22Rv1 (cell line): ENCODE measurements at regions not wholly inside any gene's neighbourhood (a gene's known extent, or its start where the extent isn't known, plus 50 kb on each side); places are given as distances from the start of the nearest gene placed in this dataset.

ENCODE experiments used
- H3K27ac ChIP-seq: fragments of 450-650 bp; 2 replicates; pipeline ENCODE4 v1.5.1; 2017
- ZFX ChIP-seq: fragments of 450-650 bp; IDR thresholded peaks from 2 replicates; pipeline ENCODE4 v1.6.1; 2017; ENCODE audit warnings: antibody characterized with exemption, borderline replicate concordance
- TF ChIP-seq, protein P1 (sequence below): fragments of 450-650 bp; IDR thresholded peaks from 2 replicates; pipeline ENCODE4 v1.5.1; 2017; ENCODE audit warnings: mild to moderate bottlenecking

DNA sequence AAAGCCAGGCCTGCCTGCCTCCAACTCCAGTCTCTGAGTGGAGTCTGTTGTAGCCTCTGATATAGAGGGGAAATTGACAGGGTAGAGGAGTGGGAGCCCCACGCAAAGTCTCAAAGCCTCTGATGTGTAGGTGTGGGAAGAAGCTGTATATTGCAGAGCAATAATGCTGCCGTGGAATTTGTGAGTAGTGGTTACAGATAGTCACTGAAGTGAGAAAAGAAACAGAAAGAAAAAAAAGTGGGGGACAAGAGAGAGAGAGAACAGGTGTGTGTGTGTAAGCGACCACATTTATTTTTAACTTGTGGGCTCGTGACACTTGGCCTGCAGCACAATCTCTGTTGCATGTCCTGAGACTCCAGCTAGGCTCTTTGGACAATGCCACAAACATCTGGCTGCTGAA lies 227.8 kb downstream of the NSG2 start:
- H3K27ac ChIP-seq, result no peak overlapping the region
- TF ChIP-seq, protein P1, sequence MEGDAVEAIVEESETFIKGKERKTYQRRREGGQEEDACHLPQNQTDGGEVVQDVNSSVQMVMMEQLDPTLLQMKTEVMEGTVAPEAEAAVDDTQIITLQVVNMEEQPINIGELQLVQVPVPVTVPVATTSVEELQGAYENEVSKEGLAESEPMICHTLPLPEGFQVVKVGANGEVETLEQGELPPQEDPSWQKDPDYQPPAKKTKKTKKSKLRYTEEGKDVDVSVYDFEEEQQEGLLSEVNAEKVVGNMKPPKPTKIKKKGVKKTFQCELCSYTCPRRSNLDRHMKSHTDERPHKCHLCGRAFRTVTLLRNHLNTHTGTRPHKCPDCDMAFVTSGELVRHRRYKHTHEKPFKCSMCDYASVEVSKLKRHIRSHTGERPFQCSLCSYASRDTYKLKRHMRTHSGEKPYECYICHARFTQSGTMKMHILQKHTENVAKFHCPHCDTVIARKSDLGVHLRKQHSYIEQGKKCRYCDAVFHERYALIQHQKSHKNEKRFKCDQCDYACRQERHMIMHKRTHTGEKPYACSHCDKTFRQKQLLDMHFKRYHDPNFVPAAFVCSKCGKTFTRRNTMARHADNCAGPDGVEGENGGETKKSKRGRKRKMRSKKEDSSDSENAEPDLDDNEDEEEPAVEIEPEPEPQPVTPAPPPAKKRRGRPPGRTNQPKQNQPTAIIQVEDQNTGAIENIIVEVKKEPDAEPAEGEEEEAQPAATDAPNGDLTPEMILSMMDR, result no peak
- no peak for TF ChIP-seq ZFX

DNA sequence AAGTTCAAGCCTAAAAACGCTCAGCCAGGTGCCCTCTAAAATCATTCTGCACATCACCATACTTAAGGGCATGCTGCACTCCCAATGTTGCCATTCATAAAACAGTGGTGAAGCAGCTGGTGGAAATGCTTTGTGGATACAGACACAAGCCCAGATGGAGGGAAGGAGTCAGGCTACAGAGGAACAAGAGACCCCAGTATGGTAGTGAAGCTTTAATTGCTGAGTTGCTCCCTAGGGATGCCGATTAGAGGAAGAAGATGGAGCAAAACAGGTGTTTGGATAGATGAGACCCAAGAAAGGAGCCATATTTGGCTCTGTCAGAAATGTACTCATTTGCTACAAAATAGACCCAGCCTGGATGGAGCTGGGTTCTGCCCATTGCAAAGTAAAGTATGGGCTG lies 230.5 kb downstream of the NSG2 start:
- TF ChIP-seq, protein P1, result no peak
- no peak for TF ChIP-seq ZFX
- H3K27ac ChIP-seq, result no peak overlapping the region

DNA sequence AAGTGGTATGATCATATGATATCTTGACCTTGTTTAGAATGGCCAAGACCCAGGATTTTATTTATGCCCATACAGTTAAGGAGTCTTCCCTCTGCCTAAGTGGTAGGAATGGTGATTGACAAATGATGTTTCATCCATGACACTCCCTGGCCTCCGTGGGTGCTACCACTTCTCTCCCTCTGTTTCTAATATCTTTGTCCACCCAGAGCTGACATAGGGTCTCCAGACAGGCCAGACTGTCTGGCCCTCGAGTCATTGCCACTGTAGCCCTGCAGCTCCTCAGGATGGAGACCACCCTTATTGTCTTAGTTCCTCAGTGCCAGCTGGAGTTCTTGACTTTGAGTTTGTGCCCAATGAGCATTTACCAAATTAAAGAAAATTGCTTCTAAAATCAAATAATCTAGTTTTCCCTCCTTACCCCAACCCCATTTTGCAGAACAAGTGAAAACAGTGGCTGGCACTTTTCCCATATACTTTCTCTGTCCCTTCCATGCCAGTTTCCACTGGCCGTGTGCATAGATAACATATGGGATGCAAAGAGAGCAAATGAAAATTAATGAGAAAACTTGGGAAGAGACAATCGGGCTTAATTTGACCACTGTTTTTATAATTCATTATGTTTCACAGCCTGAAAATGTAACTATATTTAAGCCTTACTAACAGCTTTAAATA lies 235.7 kb downstream of the NSG2 start:
- no peak overlapping the region for H3K27ac ChIP-seq
- TF ChIP-seq, protein P1, result no peak
- no peak for TF ChIP-seq ZFX

DNA sequence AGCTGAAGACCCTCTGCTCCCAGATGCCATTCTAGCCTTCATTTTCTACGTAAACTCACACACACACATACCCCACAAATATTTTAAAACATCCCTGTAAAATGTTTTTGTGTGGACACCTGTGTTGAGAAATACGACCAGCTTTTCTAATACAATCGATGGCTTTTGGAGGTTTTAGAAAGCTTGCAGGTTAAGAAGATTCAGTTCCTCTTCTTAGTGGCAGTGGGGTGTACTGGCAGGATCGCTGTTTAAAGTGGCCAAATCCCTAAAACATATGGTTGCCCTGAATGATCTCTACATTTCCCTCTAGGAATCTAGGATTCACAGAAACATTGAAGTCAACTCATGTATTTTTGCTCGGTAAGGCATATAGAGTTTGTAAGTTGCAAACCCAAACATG lies 236.3 kb downstream of the NSG2 start:
- no peak overlapping the region for H3K27ac ChIP-seq
- no peak for TF ChIP-seq ZFX
- TF ChIP-seq, protein P1, result no peak

GRCh38 chr5:174282391-174282790 lies 236.9 kb downstream of the NSG2 start:
- no peak for TF ChIP-seq ZFX
- TF ChIP-seq, protein P1, result no peak
- no peak overlapping the region for H3K27ac ChIP-seq

- no peak overlapping the region for H3K27ac ChIP-seq
- TF ChIP-seq ZFX, result no peak
- TF ChIP-seq, protein P1, result no peak
Measured at GRCh38 chr5:174283211-174284005, 237.9 kb downstream of the NSG2 start.

DNA sequence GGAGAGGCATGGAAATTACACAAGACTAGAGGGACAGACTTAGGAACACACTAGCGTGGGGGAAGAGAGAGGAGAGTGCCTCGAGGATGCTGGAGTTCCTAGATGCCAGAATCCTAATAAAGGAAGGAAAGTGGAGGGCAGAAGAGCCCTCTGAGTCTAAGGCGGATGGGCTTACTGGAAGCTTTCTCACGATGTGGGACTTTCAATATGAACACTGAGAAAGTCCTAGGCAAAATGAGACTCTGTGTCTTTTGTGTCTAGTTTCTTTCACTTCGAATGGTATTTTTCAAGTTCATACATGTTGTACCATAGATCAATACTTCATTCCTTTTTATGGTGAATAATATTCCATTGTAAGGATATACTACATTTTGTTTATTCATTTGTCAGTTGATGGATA lies 239.4 kb downstream of the NSG2 start:
- no peak overlapping the region for H3K27ac ChIP-seq
- TF ChIP-seq, protein P1, result no peak
- no peak for TF ChIP-seq ZFX
